Fibroblast of skin of right biceps (primary cell): ENCODE measurements at regions not wholly inside any gene's neighbourhood (a gene's known extent, or its start where the extent isn't known, plus 50 kb on each side); places are given as distances from the start of the nearest gene placed in this dataset.
"Not testable (repeated sequence)": the region's sequence is repeated elsewhere in the genome, so short reads cannot be mapped to it uniquely, and the experiment has no call there.

Source experiments
- DNase-seq: peaks from one replicate; pipeline ENCODE4 v3.0.0-alpha.2; 2013

- no peak for DNase-seq
Observed at GRCh38 chr9:25449503-25449902, 228.7 kb downstream of the TUSC1 start.

- DNase-seq: not testable (repeated sequence)
Observed at GRCh38 chr9:25445721-25446120, 232.5 kb downstream of the TUSC1 start.

- DNase-seq: no peak
Observed at GRCh38 chr9:25442526-25442925, 235.7 kb downstream of the TUSC1 start.

GRCh38 chr9:25427898-25428297, 250.3 kb downstream of the TUSC1 start:
- no peak for DNase-seq

GRCh38 chr9:25427290-25427689, 251.0 kb downstream of the TUSC1 start:
- no peak for DNase-seq

GRCh38 chr9:25421560-25421959, 256.7 kb downstream of the TUSC1 start:
- DNase-seq: no peak

- DNase-seq: peak; percentile 30
Observed at GRCh38 chr9:25418974-25419373, 259.3 kb downstream of the TUSC1 start.

- no peak for DNase-seq
Observed at GRCh38 chr9:25415718-25416117, 262.5 kb downstream of the TUSC1 start.

- no peak for DNase-seq
Observed at GRCh38 chr9:25412646-25413045, 265.6 kb downstream of the TUSC1 start.

GRCh38 chr9:25397746-25398145, 280.5 kb downstream of the TUSC1 start:
- DNase-seq: no peak

GRCh38 chr9:25396828-25397227, 281.4 kb downstream of the TUSC1 start:
- DNase-seq: no peak

- no peak for DNase-seq
Observed at GRCh38 chr9:25381141-25381540, 297.1 kb downstream of the TUSC1 start.

- DNase-seq: no peak
Observed at GRCh38 chr9:25377039-25377438, 301.2 kb downstream of the TUSC1 start.

- DNase-seq: no peak
Observed at GRCh38 chr9:25374281-25374680, 304.0 kb downstream of the TUSC1 start.

GRCh38 chr9:25366906-25367305, 311.3 kb downstream of the TUSC1 start:
- DNase-seq: no peak

- no peak for DNase-seq
Observed at GRCh38 chr9:25353783-25354182, 324.5 kb downstream of the TUSC1 start.

- no peak for DNase-seq
Observed at GRCh38 chr9:25350011-25350410, 328.2 kb downstream of the TUSC1 start.

GRCh38 chr9:25322142-25322541, 356.1 kb downstream of the TUSC1 start:
- no peak for DNase-seq

GRCh38 chr9:25310961-25311360, 367.3 kb downstream of the TUSC1 start:
- no peak for DNase-seq

GRCh38 chr9:25308549-25308948, 369.7 kb downstream of the TUSC1 start:
- no peak for DNase-seq

- DNase-seq: no peak
Observed at GRCh38 chr9:25302601-25303000, 375.6 kb downstream of the TUSC1 start.

- DNase-seq: not testable (repeated sequence)
Observed at GRCh38 chr9:25288195-25288594, 390.0 kb downstream of the TUSC1 start.

GRCh38 chr9:25284365-25284764, 393.9 kb downstream of the TUSC1 start:
- DNase-seq: no peak

- DNase-seq: no peak
Observed at GRCh38 chr9:25282946-25283345, 395.3 kb downstream of the TUSC1 start.

- no peak for DNase-seq
Observed at GRCh38 chr9:25261445-25261844, 416.8 kb downstream of the TUSC1 start.

GRCh38 chr9:25260046-25260445, 418.2 kb downstream of the TUSC1 start:
- DNase-seq: no peak
